Gastroesophageal sphincter (tissue), 3 donors: ENCODE measurements at regions not wholly inside any gene's neighbourhood (a gene's known extent, or its start where the extent isn't known, plus 50 kb on each side); places are given as distances from the start of the nearest gene placed in this dataset.

Source experiments
- POLR2AphosphoS5 ChIP-seq: sonication (generic); formaldehyde crosslinking; IDR thresholded peaks from one replicate; pipeline ENCODE4 v1.6.1; 2017; ENCODE audit warnings: antibody characterized with exemption
- TF ChIP-seq, protein P1 (sequence below), 4 experiments: fragments of 200-600 bp in 2 of 4; fragments of 450-650 bp in 2 of 4; sonication (generic) in 1 of 4; IDR thresholded peaks; one replicate each; pipeline ENCODE4 v1.5.1; 2017 to 2019; ENCODE audit warnings: antibody characterized with exemption in 4 of 4, mild to moderate bottlenecking in 2 of 4, moderate library complexity in 2 of 4

DNA sequence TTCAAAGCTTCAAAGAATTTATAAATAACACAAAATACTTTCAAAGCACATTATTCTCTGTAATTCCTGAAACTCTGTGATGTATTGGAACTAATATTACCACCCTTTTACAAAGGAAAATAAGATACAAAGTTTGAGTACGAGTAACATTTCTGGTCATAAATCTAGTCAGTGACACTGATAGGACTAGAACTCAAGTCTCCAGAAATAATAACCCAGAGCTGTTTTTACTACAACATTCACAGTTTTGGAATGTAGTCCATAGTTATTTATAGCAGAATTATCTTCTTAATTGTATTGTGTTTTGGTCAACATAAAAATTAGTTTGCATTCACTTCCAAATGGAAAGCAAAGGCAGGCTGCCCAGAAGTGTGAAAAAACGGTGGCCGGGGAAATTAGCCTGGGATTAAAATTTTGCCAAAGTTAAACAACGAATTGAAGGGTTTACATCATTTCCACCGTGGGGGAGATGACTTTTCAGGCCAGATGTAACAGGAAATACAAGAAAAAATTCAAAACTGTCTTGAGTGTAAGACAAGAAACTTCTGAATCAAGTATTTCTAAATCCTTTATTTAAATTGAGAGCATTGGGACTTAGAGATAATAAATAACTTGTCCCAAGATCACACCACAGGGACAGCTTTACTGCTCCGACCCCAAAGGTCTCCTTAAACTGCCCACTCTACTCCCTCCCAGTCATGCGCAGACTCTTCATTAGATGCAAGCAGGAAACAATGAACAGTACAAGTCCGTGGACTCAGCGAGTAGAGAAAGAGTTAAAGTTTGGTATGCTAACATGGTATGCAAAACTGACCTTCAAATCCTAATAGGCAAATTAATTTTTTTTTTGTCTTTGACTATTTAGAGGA is 74.3 kb upstream of the VGLL4 start:
- TF ChIP-seq, protein P1, sequence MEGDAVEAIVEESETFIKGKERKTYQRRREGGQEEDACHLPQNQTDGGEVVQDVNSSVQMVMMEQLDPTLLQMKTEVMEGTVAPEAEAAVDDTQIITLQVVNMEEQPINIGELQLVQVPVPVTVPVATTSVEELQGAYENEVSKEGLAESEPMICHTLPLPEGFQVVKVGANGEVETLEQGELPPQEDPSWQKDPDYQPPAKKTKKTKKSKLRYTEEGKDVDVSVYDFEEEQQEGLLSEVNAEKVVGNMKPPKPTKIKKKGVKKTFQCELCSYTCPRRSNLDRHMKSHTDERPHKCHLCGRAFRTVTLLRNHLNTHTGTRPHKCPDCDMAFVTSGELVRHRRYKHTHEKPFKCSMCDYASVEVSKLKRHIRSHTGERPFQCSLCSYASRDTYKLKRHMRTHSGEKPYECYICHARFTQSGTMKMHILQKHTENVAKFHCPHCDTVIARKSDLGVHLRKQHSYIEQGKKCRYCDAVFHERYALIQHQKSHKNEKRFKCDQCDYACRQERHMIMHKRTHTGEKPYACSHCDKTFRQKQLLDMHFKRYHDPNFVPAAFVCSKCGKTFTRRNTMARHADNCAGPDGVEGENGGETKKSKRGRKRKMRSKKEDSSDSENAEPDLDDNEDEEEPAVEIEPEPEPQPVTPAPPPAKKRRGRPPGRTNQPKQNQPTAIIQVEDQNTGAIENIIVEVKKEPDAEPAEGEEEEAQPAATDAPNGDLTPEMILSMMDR (IDR thresholded peaks at IDR 0.05): no peak
- no peak for TF ChIP-seq POLR2AphosphoS5
